ENCODE measurements at regions not wholly inside any gene's neighbourhood (a gene's known extent, or its start where the extent isn't known, plus 50 kb on each side); places are given as distances from the start of the nearest gene placed in this dataset.
A peak's percentile ranks its signal among the peaks of the same experiment; 100 is the strongest.

GRCh38 chr3:65019443-65020055 lies 331.7 kb upstream of the ADAMTS9 start:
- peaks cover 16% of the 10 kb centered on the region for H3K4me1 ChIP-seq (ENCODE audit: insufficient read depth)
- H3F3A ChIP-seq (replicated peaks; ENCODE audit: low read depth), result no peaks in the 10 kb centered on the region
- no peaks in the 10 kb centered on the region for H4K20me1 ChIP-seq (replicated peaks; ENCODE audit: insufficient read depth)
- H3K27ac ChIP-seq (ENCODE audit: low read depth), result no peak overlapping the region
- H3K9me2 ChIP-seq (ENCODE audit: insufficient read depth), result no peaks in the 10 kb centered on the region
- Mint-ChIP-seq H3K9me3 (no peaks in the 10 kb centered on the region), H3K4me1 (peaks cover 16% of the 10 kb centered on the region; the same call in 2 of the 3 replicates), H3K27me3 (ENCODE audit: insufficient read depth, low read depth, poor library complexity) (peaks cover 2% of the 10 kb centered on the region), H3K4me3 (no peak overlapping the region), H3K27ac (no peak overlapping the region), H3K36me3 (ENCODE audit: low read depth) (no peaks in the 10 kb centered on the region)
- 0 out of 2 replicates have a peak overlapping the region, but pooled peaks have one; percentile 9 for H3K4me2 ChIP-seq
- H3K27me3 ChIP-seq (ENCODE audit: insufficient read depth), result no peaks in the 10 kb centered on the region
- H2AFZ ChIP-seq, result peak overlapping the region; percentile 64
- TF ChIP-seq CREB1 (CRISPR knock-in tag; IDR thresholded peaks at IDR 0.05; ENCODE audit: low read depth) (no peak), ZNF331 (CRISPR knock-in tag; IDR thresholded peaks at IDR 0.05; ENCODE audit: low read depth) (no peak), JUNB (IDR thresholded peaks at IDR 0.05; ENCODE audit: unreplicated experiment) (no peak), POLR2AphosphoS5 (IDR thresholded peaks at IDR 0.05; ENCODE audit: low read depth) (no peak), NANOG (IDR thresholded peaks at IDR 0.05; ENCODE audit: borderline replicate concordance) (no peak), CTCF (conservative IDR thresholded peaks at IDR 0.05; ENCODE audit: low read depth in 2 of 2) (no peak), STAT1 (IDR thresholded peaks at IDR 0.05; ENCODE audit: unreplicated experiment) (no peak), ZNF114 (CRISPR knock-in tag; IDR thresholded peaks at IDR 0.05) (no peak)
- TF ChIP-seq, protein P1, sequence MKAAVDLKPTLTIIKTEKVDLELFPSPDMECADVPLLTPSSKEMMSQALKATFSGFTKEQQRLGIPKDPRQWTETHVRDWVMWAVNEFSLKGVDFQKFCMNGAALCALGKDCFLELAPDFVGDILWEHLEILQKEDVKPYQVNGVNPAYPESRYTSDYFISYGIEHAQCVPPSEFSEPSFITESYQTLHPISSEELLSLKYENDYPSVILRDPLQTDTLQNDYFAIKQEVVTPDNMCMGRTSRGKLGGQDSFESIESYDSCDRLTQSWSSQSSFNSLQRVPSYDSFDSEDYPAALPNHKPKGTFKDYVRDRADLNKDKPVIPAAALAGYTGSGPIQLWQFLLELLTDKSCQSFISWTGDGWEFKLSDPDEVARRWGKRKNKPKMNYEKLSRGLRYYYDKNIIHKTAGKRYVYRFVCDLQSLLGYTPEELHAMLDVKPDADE (IDR thresholded peaks at IDR 0.05), result no peak
- TF ChIP-seq, protein P2, sequence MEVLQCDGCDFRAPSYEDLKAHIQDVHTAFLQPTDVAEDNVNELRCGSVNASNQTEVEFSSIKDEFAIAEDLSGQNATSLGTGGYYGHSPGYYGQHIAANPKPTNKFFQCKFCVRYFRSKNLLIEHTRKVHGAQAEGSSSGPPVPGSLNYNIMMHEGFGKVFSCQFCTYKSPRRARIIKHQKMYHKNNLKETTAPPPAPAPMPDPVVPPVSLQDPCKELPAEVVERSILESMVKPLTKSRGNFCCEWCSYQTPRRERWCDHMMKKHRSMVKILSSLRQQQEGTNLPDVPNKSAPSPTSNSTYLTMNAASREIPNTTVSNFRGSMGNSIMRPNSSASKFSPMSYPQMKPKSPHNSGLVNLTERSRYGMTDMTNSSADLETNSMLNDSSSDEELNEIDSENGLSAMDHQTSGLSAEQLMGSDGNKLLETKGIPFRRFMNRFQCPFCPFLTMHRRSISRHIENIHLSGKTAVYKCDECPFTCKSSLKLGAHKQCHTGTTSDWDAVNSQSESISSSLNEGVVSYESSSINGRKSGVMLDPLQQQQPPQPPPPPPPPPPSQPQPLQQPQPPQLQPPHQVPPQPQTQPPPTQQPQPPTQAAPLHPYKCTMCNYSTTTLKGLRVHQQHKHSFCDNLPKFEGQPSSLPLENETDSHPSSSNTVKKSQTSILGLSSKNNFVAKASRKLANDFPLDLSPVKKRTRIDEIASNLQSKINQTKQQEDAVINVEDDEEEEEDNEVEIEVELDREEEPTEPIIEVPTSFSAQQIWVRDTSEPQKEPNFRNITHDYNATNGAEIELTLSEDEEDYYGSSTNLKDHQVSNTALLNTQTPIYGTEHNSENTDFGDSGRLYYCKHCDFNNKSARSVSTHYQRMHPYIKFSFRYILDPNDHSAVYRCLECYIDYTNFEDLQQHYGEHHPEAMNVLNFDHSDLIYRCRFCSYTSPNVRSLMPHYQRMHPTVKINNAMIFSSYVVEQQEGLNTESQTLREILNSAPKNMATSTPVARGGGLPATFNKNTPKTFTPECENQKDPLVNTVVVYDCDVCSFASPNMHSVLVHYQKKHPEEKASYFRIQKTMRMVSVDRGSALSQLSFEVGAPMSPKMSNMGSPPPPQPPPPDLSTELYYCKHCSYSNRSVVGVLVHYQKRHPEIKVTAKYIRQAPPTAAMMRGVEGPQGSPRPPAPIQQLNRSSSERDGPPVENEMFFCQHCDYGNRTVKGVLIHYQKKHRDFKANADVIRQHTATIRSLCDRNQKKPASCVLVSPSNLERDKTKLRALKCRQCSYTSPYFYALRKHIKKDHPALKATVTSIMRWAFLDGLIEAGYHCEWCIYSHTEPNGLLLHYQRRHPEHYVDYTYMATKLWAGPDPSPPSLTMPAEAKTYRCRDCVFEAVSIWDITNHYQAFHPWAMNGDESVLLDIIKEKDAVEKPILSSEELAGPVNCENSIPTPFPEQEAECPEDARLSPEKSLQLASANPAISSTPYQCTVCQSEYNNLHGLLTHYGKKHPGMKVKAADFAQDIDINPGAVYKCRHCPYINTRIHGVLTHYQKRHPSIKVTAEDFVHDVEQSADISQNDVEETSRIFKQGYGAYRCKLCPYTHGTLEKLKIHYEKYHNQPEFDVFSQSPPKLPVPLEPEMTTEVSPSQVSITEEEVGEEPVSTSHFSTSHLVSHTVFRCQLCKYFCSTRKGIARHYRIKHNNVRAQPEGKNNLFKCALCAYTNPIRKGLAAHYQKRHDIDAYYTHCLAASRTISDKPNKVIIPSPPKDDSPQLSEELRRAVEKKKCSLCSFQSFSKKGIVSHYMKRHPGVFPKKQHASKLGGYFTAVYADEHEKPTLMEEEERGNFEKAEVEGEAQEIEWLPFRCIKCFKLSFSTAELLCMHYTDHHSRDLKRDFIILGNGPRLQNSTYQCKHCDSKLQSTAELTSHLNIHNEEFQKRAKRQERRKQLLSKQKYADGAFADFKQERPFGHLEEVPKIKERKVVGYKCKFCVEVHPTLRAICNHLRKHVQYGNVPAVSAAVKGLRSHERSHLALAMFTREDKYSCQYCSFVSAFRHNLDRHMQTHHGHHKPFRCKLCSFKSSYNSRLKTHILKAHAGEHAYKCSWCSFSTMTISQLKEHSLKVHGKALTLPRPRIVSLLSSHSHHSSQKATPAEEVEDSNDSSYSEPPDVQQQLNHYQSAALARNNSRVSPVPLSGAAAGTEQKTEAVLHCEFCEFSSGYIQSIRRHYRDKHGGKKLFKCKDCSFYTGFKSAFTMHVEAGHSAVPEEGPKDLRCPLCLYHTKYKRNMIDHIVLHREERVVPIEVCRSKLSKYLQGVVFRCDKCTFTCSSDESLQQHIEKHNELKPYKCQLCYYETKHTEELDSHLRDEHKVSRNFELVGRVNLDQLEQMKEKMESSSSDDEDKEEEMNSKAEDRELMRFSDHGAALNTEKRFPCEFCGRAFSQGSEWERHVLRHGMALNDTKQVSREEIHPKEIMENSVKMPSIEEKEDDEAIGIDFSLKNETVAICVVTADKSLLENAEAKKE (CRISPR knock-in tag; IDR thresholded peaks at IDR 0.05), result no peak
- ATAC-seq, result no peak
- DNase-seq (ENCODE audit: low spot score), result peak; percentile 20
- no peak overlapping the region for H3K4me3 ChIP-seq
- no peaks in the 10 kb centered on the region for H3K36me3 ChIP-seq (ENCODE audit: insufficient read depth)
- no peaks in the 10 kb centered on the region for H3K79me2 ChIP-seq (replicated peaks; ENCODE audit: insufficient read depth)
